Peyer's patch (tissue), 4 donors: ENCODE measurements at regions not wholly inside any gene's neighbourhood (a gene's known extent, or its start where the extent isn't known, plus 50 kb on each side); places are given as distances from the start of the nearest gene placed in this dataset.

Experiments used
- DNase-seq, 3 donors: peaks; one replicate each; pipeline ENCODE4 v3.0.0-alpha.2; 2017 to 2019
- H3K27ac ChIP-seq, 4 donors: fragments of 200-600 bp; sonication (generic); one replicate each; pipeline ENCODE4 v1.5.1; 2016 to 2019
- H3K27me3 ChIP-seq, 2 donors: fragments of 200-600 bp; sonication (generic); one replicate each; pipeline ENCODE4 v1.5.1; 2019
- H3K36me3 ChIP-seq, 3 donors: fragments of 200-600 bp; sonication (generic); one replicate each; pipeline ENCODE4 v1.5.1; 2016 to 2019
- H3K4me1 ChIP-seq, 4 donors: fragments of 200-600 bp; sonication (generic); one replicate each; pipeline ENCODE4 v1.5.1; 2016 to 2019
- H3K4me3 ChIP-seq, 4 donors: fragments of 200-600 bp; sonication (generic); 1 replicate in 3 of 4; 2 replicates in 1 of 4; pipeline ENCODE4 v1.5.1; 2016 to 2019; ENCODE audit warnings: mild to moderate bottlenecking in 1 of 4
- H3K9me3 ChIP-seq, 4 donors: fragments of 200-600 bp; sonication (generic); one replicate each; pipeline ENCODE4 v1.5.1; 2016 to 2019; ENCODE audit warnings: mild to moderate bottlenecking in 1 of 4
- CTCF ChIP-seq, 6 experiments: fragments of 450-650 bp in 4 of 6; fragments of 200-600 bp in 2 of 6; sonication (generic) in 1 of 6; IDR thresholded peaks; one replicate each; pipeline ENCODE4 v1.5.1; 2017 to 2019; ENCODE audit warnings: antibody characterized with exemption in 6 of 6, mild to moderate bottlenecking in 3 of 6, moderate library complexity in 1 of 6
- POLR2A ChIP-seq, 2 donors: fragments of 450-650 bp; IDR thresholded peaks; one replicate each; pipeline ENCODE4 v1.5.1; 2017; ENCODE audit warnings: antibody characterized with exemption in 2 of 2, mild to moderate bottlenecking in 2 of 2, moderate library complexity in 2 of 2

GRCh38 chr6:20326422-20326728, 75.3 kb upstream of the E2F3 start:
- Histone ChIP-seq H3K4me1 (no peaks in the 10 kb centered on the region), H3K27me3 (no peaks in the 10 kb centered on the region), H3K4me3 (no peak overlapping the region), H3K27ac (no peak overlapping the region), H3K9me3 (no peaks in the 10 kb centered on the region), H3K36me3 (no peaks in the 10 kb centered on the region)
- TF ChIP-seq POLR2A (IDR thresholded peaks at IDR 0.05) (no peak), CTCF (IDR thresholded peaks at IDR 0.05) (no peak)
- no peak for DNase-seq

- Histone ChIP-seq H3K36me3 (no peaks in the 10 kb centered on the region), H3K4me3 (no peak overlapping the region), H3K27me3 (no peaks in the 10 kb centered on the region), H3K4me1 (no peaks in the 10 kb centered on the region), H3K27ac (no peak overlapping the region), H3K9me3 (no peaks in the 10 kb centered on the region)
- TF ChIP-seq CTCF (IDR thresholded peaks at IDR 0.05) (no peak), POLR2A (IDR thresholded peaks at IDR 0.05) (no peak)
- DNase-seq, result no peak
These were observed 74.5 kb upstream of the E2F3 start for GRCh38 chr6:20327141-20327540.

- no peak for DNase-seq
- Histone ChIP-seq H3K4me1 (no peaks in the 10 kb centered on the region), H3K27me3 (no peaks in the 10 kb centered on the region), H3K4me3 (no peak overlapping the region), H3K9me3 (no peaks in the 10 kb centered on the region), H3K27ac (no peak overlapping the region), H3K36me3 (no peaks in the 10 kb centered on the region)
- no peak for TF ChIP-seq POLR2A (IDR thresholded peaks at IDR 0.05)
- no peak for TF ChIP-seq CTCF (IDR thresholded peaks at IDR 0.05)
These were observed 73.3 kb upstream of the E2F3 start for GRCh38 chr6:20328266-20328923.

GRCh38 chr6:20328924-20329300, 72.8 kb upstream of the E2F3 start:
- TF ChIP-seq CTCF (IDR thresholded peaks at IDR 0.05), result no peak
- no peak for TF ChIP-seq POLR2A (IDR thresholded peaks at IDR 0.05)
- no peaks in the 10 kb centered on the region for H3K9me3 ChIP-seq
- H3K27ac ChIP-seq, result no peak overlapping the region
- no peak for DNase-seq
- no peaks in the 10 kb centered on the region for H3K27me3 ChIP-seq
- H3K4me3 ChIP-seq, result no peak overlapping the region
- H3K36me3 ChIP-seq, result no peaks in the 10 kb centered on the region
- no peaks in the 10 kb centered on the region for H3K4me1 ChIP-seq

- TF ChIP-seq POLR2A (IDR thresholded peaks at IDR 0.05) (no peak), CTCF (IDR thresholded peaks at IDR 0.05) (no peak)
- H3K36me3 ChIP-seq, result no peaks in the 10 kb centered on the region
- H3K9me3 ChIP-seq, result no peaks in the 10 kb centered on the region
- H3K4me3 ChIP-seq, result no peak overlapping the region
- no peaks in the 10 kb centered on the region for H3K27me3 ChIP-seq
- H3K4me1 ChIP-seq, result no peaks in the 10 kb centered on the region
- H3K27ac ChIP-seq, result no peak overlapping the region
- DNase-seq, result no peak
These were observed 70.6 kb upstream of the E2F3 start for GRCh38 chr6:20331042-20331441.

- Histone ChIP-seq H3K27me3 (no peaks in the 10 kb centered on the region), H3K4me1 (no peaks in the 10 kb centered on the region), H3K4me3 (no peak overlapping the region), H3K27ac (no peak overlapping the region), H3K9me3 (no peaks in the 10 kb centered on the region), H3K36me3 (no peaks in the 10 kb centered on the region)
- no peak for TF ChIP-seq POLR2A (IDR thresholded peaks at IDR 0.05)
- no peak for TF ChIP-seq CTCF (IDR thresholded peaks at IDR 0.05)
- no peak for DNase-seq
These were observed 70.1 kb upstream of the E2F3 start for GRCh38 chr6:20331625-20332024.
